ENCODE measurements at regions not wholly inside any gene's neighbourhood (a gene's known extent, or its start where the extent isn't known, plus 50 kb on each side); places are given as distances from the start of the nearest gene placed in this dataset.

DNA sequence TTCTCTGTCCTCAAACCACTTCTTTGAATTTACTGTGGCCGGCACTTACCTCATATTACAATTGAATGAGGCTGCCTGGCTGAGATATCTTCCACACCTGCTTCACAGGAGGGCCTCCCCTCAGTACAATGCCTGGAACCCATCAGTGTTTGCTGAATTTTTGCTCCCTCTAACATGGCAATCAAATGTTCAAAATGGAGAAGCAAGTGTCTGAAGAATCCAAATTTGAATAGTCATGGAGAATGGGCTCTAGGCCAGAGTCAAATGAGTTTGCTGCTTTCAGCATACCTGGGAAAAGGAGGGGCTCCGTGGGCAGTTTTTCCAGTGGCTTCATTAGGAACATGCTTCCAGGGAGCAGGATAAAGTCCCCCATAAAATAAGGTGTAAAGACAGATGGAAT lies 564.8 kb downstream of the UTRN start:
- Histone ChIP-seq H3K79me2 (ENCODE audit: insufficient read depth, low read length) (no peaks in the 10 kb centered on the region), H3K4me2 (ENCODE audit: low read length) (no peak overlapping the region), H4K20me1 (ENCODE audit: insufficient read depth, low read length) (no peaks in the 10 kb centered on the region), H2AFZ (ENCODE audit: low read length) (no peak overlapping the region), H3K9me2 (ENCODE audit: low read depth, low read length) (no peaks in the 10 kb centered on the region), H3K27me3 (ENCODE audit: insufficient read depth, low read length) (no peaks in the 10 kb centered on the region), H3F3A (ENCODE audit: insufficient read depth, low read length) (no peaks in the 10 kb centered on the region), H3K9ac (ENCODE audit: low read length) (no peak overlapping the region), H3K4me1 (ENCODE audit: insufficient read depth, low read length, severe bottlenecking) (no peaks in the 10 kb centered on the region), H3K9me3 (ENCODE audit: low read length) (no peaks in the 10 kb centered on the region), H3K36me3 (ENCODE audit: insufficient read depth, low read length) (no peaks in the 10 kb centered on the region), H3K27ac (ENCODE audit: low read depth, low read length, poor library complexity, severe bottlenecking) (no peak overlapping the region), H3K4me3 (ENCODE audit: low read depth, low read length, poor library complexity, severe bottlenecking) (no peak overlapping the region)
- TF ChIP-seq EZH2 (IDR thresholded peaks at IDR 0.05; ENCODE audit: borderline replicate concordance, low read length): no peak
- TF ChIP-seq CTCF (IDR thresholded peaks at IDR 0.05; ENCODE audit: low read length): no peak

- no peaks in the 10 kb centered on the region for H3K79me2 ChIP-seq (ENCODE audit: insufficient read depth, low read length)
- H3K27ac ChIP-seq (ENCODE audit: low read depth, low read length, poor library complexity, severe bottlenecking): no peak overlapping the region
Measured at GRCh38 chr6:144853603-144854002, 568.5 kb downstream of the UTRN start.

DNA sequence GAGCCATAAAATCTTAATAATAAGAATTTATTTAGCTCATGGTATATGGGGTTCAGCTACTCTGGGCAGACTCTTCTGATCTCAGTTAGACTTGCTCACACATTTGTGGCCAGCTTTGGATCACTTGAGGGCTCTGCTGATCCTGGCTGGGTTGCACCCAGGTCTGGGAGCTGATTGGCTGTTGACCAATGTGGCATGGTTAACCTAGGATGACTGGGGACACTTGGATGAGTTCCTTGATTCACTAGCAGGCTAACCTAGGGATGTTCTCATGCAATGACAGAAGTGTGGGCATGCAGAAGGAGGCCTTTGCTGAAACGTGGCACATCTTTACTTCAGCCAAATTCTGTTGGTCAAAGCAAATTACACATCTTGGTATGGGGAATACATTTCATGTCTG lies 569.5 kb downstream of the UTRN start:
- H3K27ac ChIP-seq (ENCODE audit: low read depth, low read length, poor library complexity, severe bottlenecking): no peak overlapping the region
- H2AFZ ChIP-seq (ENCODE audit: low read length): no peak overlapping the region
- H3K27me3 ChIP-seq (ENCODE audit: insufficient read depth, low read length): no peaks in the 10 kb centered on the region
- H3K9ac ChIP-seq (ENCODE audit: low read length): no peak overlapping the region
- no peaks in the 10 kb centered on the region for H3K4me1 ChIP-seq (ENCODE audit: insufficient read depth, low read length, severe bottlenecking)
- no peaks in the 10 kb centered on the region for H3K36me3 ChIP-seq (ENCODE audit: insufficient read depth, low read length)
- no peak overlapping the region for H3K4me2 ChIP-seq (ENCODE audit: low read length)
- H4K20me1 ChIP-seq (ENCODE audit: insufficient read depth, low read length): no peaks in the 10 kb centered on the region
- no peaks in the 10 kb centered on the region for H3K9me2 ChIP-seq (ENCODE audit: low read depth, low read length)
- no peak overlapping the region for H3K4me3 ChIP-seq (ENCODE audit: low read depth, low read length, poor library complexity, severe bottlenecking)
- no peaks in the 10 kb centered on the region for H3F3A ChIP-seq (ENCODE audit: insufficient read depth, low read length)
- no peaks in the 10 kb centered on the region for H3K79me2 ChIP-seq (ENCODE audit: insufficient read depth, low read length)
- TF ChIP-seq EZH2 (IDR thresholded peaks at IDR 0.05; ENCODE audit: borderline replicate concordance, low read length) (no peak), CTCF (IDR thresholded peaks at IDR 0.05; ENCODE audit: low read length) (no peak)
- H3K9me3 ChIP-seq (ENCODE audit: low read length): no peaks in the 10 kb centered on the region

More at GRCh38 chr6:144853603-144854002, 568.5 kb downstream of the UTRN start:
- Histone ChIP-seq H3K9ac (ENCODE audit: low read length) (no peak overlapping the region), H3K9me2 (ENCODE audit: low read depth, low read length) (no peaks in the 10 kb centered on the region), H3K27me3 (ENCODE audit: insufficient read depth, low read length) (no peaks in the 10 kb centered on the region), H3K4me1 (ENCODE audit: insufficient read depth, low read length, severe bottlenecking) (no peaks in the 10 kb centered on the region), H3K9me3 (ENCODE audit: low read length) (no peaks in the 10 kb centered on the region), H3K36me3 (ENCODE audit: insufficient read depth, low read length) (no peaks in the 10 kb centered on the region), H2AFZ (ENCODE audit: low read length) (no peak overlapping the region), H4K20me1 (ENCODE audit: insufficient read depth, low read length) (no peaks in the 10 kb centered on the region), H3K4me2 (ENCODE audit: low read length) (no peak overlapping the region), H3F3A (ENCODE audit: insufficient read depth, low read length) (no peaks in the 10 kb centered on the region), H3K4me3 (ENCODE audit: low read depth, low read length, poor library complexity, severe bottlenecking) (no peak overlapping the region)
- no peak for TF ChIP-seq EZH2 (IDR thresholded peaks at IDR 0.05; ENCODE audit: borderline replicate concordance, low read length)
- no peak for TF ChIP-seq CTCF (IDR thresholded peaks at IDR 0.05; ENCODE audit: low read length)

Data from OCI-LY1 (cell line).